ENCODE measurements at regions not wholly inside any gene's neighbourhood (a gene's known extent, or its start where the extent isn't known, plus 50 kb on each side); places are given as distances from the start of the nearest gene placed in this dataset.

GRCh38 chr12:124435806-124436345 lies 131.5 kb downstream of the NCOR2 start:
- intact Hi-C loops (cut with DNase I; ENCODE audit: low total_unique reads): no loop called here
- H3K9me3 ChIP-seq: no peaks in the 10 kb centered on the region
- H3K36me3 ChIP-seq: peaks cover 0 to 47% (median 12%) of the 10 kb centered on the region in 3 donors
- no peak overlapping the region for H3K27ac ChIP-seq
- no peak for TF ChIP-seq CTCF (IDR thresholded peaks at IDR 0.05)
- no peak for DNase-seq
- H3K4me1 ChIP-seq: peaks cover 0 to 43% (median 28%) of the 10 kb centered on the region in 4 donors
- H3K4me3 ChIP-seq: no peak overlapping the region
- no peaks in the 10 kb centered on the region for H3K27me3 ChIP-seq

GRCh38 chr12:124434951-124435805 lies 132.2 kb downstream of the NCOR2 start:
- no peak for DNase-seq
- H3K27me3 ChIP-seq: no peaks in the 10 kb centered on the region
- H3K36me3 ChIP-seq: peaks cover 3 to 54% (median 13%) of the 10 kb centered on the region in 3 donors
- H3K4me1 ChIP-seq: peaks cover 0 to 36% (median 21%) of the 10 kb centered on the region in 4 donors
- no peak for TF ChIP-seq CTCF (IDR thresholded peaks at IDR 0.05)
- H3K27ac ChIP-seq: no peak overlapping the region
- H3K4me3 ChIP-seq: no peak overlapping the region
- H3K9me3 ChIP-seq: no peaks in the 10 kb centered on the region
- intact Hi-C loops (cut with DNase I; ENCODE audit: low total_unique reads): no loop called here

- intact Hi-C loops (cut with DNase I; ENCODE audit: low total_unique reads): no loop called here
- Histone ChIP-seq H3K27me3 (no peaks in the 10 kb centered on the region), H3K27ac (peak overlapping the region in 1 of 2 donors; percentile 38), H3K4me1 (peaks cover 0 to 30% (median 18%) of the 10 kb centered on the region in 4 donors), H3K36me3 (peaks cover 4 to 63% (median 21%) of the 10 kb centered on the region in 3 donors), H3K9me3 (no peaks in the 10 kb centered on the region), H3K4me3 (no peak overlapping the region)
- no peak for DNase-seq
- TF ChIP-seq CTCF (IDR thresholded peaks at IDR 0.05): no peak
These were observed 133.1 kb downstream of the NCOR2 start for GRCh38 chr12:124434354-124434753.

GRCh38 chr12:124433879-124434278 lies 133.5 kb downstream of the NCOR2 start:
- no peak for DNase-seq
- Histone ChIP-seq H3K9me3 (no peaks in the 10 kb centered on the region), H3K27ac (peak overlapping the region; percentile 31 to 38), H3K4me3 (no peak overlapping the region), H3K36me3 (peaks cover 4 to 67% (median 22%) of the 10 kb centered on the region in 3 donors), H3K27me3 (no peaks in the 10 kb centered on the region), H3K4me1 (peaks cover 0 to 35% (median 20%) of the 10 kb centered on the region in 4 donors)
- intact Hi-C loops (cut with DNase I; ENCODE audit: low total_unique reads): no loop called here
- TF ChIP-seq CTCF (IDR thresholded peaks at IDR 0.05): no peak

- H3K27me3 ChIP-seq: no peaks in the 10 kb centered on the region
- peaks cover 0 to 40% (median 20%) of the 10 kb centered on the region in 4 donors for H3K4me1 ChIP-seq
- intact Hi-C loops (cut with DNase I; ENCODE audit: low total_unique reads): no loop called here
- H3K4me3 ChIP-seq: no peak overlapping the region
- peaks cover 4 to 72% (median 22%) of the 10 kb centered on the region in 3 donors for H3K36me3 ChIP-seq
- TF ChIP-seq CTCF (IDR thresholded peaks at IDR 0.05): peak; percentile 7 to 18
- H3K27ac ChIP-seq: peak overlapping the region; percentile 31 to 38
- no peaks in the 10 kb centered on the region for H3K9me3 ChIP-seq
- DNase-seq: peak; percentile 60 to 90
These were observed 134.1 kb downstream of the NCOR2 start for GRCh38 chr12:124433147-124433874.

Data from tibial artery (tissue), 4 donors.